CD1c-positive myeloid dendritic cell (primary cell): ENCODE measurements at regions not wholly inside any gene's neighbourhood (a gene's known extent, or its start where the extent isn't known, plus 50 kb on each side); places are given as distances from the start of the nearest gene placed in this dataset.
"Not testable (repeated sequence)": the region's sequence is repeated elsewhere in the genome, so short reads cannot be mapped to it uniquely, and the experiment has no call there.

Experiments used
- DNase-seq: peaks from one replicate; pipeline ENCODE4 v3.0.0-alpha.2; 2016; ENCODE audit errors: extremely low spot score

DNA sequence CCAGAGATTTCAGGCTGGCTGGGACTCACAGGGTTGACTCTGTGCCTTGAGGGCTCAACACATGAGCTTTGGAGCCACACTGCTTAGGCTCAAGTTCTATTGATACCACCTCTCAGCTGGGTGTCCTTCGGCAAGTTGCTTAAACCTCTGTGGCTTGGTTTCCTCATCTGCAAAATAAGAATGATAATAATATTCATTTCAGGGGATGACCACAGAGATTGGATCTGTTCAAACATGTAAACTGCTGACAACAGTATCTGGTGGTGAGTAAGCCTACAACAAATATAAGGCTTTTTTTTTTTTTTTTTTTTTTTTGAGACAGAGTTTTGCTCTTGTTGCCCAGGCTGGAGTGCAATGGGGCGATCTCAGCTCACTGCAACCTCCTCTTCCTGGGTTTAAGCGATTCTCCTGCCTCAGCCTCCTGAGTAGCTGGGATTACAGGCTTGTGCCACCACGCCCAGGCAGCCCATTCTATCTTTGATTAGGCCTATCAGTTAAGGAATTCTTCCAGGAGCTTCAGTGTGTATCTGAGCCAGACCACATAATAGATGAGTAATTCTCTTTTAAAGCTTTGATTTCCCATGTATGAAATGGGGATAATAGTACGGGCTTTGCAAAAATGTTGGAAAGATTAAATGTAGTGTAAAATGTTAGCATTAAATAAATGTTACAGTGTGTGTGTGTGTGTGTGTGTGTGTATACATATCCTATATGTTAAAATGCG, 437.6 kb downstream of the PRDM2 start:
- no peak for DNase-seq

GRCh38 chr1:14138135-14138506, 438.1 kb downstream of the PRDM2 start:
- DNase-seq = no peak

GRCh38 chr1:14138687-14139086, 438.7 kb downstream of the PRDM2 start:
- DNase-seq = no peak

GRCh38 chr1:14140831-14141401, 440.9 kb downstream of the PRDM2 start:
- DNase-seq = no peak

- DNase-seq = no peak
Observed at GRCh38 chr1:14141656-14142055, 441.7 kb downstream of the PRDM2 start.

DNA sequence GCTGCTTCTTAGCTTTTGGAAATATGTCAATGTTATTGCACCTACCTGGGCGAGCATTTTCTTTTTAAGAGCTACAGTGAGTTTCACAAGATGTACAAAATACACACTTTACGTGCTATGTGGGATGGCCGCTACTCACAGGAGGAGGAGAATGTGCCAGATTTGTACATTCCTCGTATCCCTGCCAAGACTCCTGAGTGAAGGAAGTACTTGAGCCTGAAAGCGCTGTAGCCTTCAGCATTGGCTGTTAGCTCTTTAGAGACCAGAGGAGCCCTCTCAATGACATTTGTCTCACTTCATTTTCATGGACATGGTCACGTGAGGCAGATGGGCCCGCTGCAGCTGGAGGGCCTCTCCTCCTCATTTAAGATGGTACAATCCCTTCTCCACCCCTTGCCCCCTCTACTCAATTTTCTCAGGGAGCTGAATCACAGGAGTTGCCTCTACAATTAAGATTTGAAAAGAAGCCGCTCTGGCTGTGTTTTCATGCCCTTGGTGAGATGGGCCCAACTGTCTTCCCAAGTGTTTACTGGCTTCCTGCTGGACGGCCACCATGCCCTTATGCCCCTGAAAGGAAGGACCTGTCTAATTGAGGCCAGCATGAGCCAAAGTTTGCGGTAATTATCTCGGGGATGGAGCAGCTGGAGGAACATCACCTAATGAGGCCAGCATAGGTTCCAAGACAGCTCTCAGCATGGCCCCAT, 442.6 kb downstream of the PRDM2 start:
- no peak for DNase-seq

- no peak for DNase-seq
Observed at GRCh38 chr1:14143777-14144176, 443.8 kb downstream of the PRDM2 start.

- no peak for DNase-seq
Observed at GRCh38 chr1:14148526-14148925, 448.5 kb downstream of the PRDM2 start.

GRCh38 chr1:14149431-14149830, 449.1 kb upstream of the KAZN start:
- no peak for DNase-seq

DNA sequence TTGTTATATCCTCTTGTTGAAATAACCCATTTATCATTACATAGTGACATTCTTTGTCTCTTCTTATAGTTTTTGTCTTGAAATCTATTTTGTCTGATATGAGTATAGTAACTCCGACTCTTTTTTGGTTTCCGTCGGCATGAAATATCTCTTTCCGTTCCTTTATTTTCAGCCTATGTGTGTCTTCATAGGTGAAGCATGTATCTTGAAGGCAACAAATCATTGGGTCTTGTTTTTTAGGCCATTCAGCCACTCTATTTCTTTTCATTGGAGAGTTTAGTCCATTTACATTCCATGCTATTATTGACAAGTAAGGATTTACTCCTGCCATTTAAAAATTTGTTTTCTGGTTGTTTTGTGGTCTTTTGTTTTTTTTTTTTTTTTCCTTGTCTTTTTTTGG, 441.9 kb upstream of the KAZN start:
- no peak for DNase-seq

- DNase-seq = no peak
Observed at GRCh38 chr1:14160781-14161180, 437.7 kb upstream of the KAZN start.

DNA sequence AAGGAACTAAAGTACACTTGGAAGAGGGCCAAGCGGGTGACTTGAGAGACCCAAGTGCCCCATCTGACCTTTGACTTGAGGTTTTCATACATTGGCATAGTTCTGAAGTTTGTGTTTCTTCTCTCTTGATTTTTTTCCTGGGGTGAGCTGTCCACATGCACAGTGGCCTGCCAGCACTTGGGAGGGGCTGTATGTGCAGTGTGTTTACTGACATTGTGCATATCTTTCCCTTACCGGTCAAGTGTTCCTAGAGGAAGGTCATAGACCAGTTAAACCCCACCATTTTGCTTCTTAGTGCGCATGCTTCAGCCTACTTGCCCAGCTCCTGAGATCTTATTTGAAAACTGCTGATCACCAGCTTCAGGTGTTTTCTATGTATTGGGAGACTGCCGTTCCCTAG, 435.2 kb upstream of the KAZN start:
- no peak for DNase-seq

- no peak for DNase-seq
Observed at GRCh38 chr1:14165371-14165801, 433.1 kb upstream of the KAZN start.

GRCh38 chr1:14167884-14168283, 430.6 kb upstream of the KAZN start:
- no peak for DNase-seq

GRCh38 chr1:14168326-14169063, 430.0 kb upstream of the KAZN start:
- DNase-seq = no peak

DNA sequence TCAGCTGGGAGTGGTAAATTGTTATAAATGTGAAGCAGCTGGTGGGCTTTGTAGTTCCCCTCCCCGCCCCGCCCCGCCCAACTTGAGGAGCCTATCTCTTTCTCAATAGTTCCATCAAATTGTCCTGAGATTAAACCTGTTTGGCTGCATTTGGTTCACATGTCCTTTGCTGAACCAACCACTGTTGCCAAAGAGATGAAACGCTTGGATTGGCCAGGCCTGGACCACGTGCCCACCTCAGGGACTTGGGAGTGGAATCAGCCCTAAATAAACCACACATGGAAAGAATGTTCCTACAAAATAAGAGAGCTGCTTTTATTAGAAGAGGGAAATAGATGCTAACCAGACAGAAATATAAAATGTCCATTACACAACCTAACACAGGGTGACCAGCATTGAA, 424.9 kb upstream of the KAZN start:
- no peak for DNase-seq

DNA sequence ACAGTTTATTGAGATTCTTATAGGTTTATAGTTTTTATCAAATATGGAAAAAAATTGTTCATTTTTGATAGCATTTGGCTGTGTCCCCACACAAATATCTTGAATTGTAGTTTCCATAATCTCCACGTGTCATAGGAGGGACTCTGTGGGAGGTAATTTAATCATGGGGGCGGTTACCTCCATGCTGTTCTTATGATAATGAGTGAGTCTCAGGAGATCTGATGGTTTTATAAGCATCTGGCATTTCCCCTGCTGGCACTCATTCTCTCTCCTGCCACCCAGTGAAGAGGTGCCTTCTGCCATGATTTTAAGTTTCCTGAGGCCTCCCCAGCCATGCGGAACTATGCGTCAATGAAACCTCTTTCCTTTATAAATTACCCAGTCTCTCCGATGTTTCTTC, 420.6 kb upstream of the KAZN start:
- not testable (repeated sequence) for DNase-seq

DNA sequence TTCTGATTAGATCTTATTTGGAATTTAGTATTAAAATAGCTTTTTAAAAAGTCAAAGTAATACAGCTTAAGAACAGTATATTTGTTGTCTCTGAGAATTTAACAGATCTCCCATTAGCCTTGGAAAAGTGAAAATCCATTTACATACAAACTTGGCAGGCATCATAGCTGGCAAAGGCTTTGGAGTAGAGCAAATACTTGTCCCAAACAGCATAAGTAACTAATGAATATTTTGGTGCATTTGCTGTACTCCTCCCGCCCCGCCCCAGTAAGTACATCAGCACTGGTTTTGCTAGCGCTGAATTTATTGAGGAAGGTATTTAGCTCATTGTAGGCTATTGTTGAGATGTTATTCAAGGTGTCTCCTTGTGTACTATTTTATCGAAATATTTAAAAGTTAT, 417.7 kb upstream of the KAZN start:
- DNase-seq = no peak

GRCh38 chr1:14181191-14181795, 417.2 kb upstream of the KAZN start:
- no peak for DNase-seq

DNA sequence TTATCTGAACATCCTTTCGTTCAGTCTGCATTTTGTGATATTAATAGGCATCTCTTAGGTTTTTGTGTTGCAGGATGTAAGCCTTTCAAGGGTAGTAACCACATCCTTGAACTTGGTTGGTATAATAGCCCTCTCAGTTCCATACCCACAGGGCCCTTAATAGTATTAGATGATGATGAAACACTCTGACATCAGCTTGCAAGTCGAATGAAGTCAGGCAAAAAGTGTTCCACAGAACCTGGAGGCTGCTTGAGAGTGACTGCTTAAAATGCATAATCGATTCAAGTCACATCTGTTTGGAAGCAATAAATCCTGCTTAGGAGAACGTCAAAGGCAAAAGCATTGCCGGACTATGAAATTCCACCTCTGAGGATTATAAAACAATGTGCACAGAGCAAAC, 415.6 kb upstream of the KAZN start:
- DNase-seq = no peak

DNA sequence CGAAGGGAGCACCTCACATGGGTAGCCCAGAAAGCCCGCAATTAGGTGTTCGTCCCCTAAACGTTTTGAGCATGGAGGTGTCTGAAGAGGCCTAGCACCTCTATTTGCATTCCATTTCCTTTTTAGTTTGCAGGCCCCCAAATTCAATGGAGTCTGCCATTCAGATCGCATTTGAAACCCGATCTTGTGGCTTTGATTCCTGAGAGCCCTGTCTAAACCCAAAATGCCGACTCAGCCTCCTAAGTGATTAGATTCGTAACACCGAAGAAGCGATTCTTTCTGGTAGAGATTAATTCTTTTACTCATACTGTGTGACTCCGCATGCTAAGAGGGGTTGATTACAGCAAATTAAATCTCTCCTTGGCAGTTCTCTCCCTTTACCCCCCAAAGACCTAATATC, 415.2 kb upstream of the KAZN start:
- no peak for DNase-seq

GRCh38 chr1:14184454-14184853, 414.0 kb upstream of the KAZN start:
- DNase-seq = no peak
